NT2/D1 (cell line): ENCODE measurements at regions not wholly inside any gene's neighbourhood (a gene's known extent, or its start where the extent isn't known, plus 50 kb on each side); places are given as distances from the start of the nearest gene placed in this dataset.

Source experiments
- SUZ12 ChIP-seq: IDR thresholded peaks from 2 replicates; pipeline ENCODE4 v1.6.1; 2011; ENCODE audit not compliant: insufficient read length, insufficient read depth; ENCODE audit errors: extremely low read depth
- YY1 ChIP-seq: IDR thresholded peaks from 2 replicates; pipeline ENCODE4 v1.6.1; 2011; ENCODE audit not compliant: insufficient read length, insufficient read depth

DNA sequence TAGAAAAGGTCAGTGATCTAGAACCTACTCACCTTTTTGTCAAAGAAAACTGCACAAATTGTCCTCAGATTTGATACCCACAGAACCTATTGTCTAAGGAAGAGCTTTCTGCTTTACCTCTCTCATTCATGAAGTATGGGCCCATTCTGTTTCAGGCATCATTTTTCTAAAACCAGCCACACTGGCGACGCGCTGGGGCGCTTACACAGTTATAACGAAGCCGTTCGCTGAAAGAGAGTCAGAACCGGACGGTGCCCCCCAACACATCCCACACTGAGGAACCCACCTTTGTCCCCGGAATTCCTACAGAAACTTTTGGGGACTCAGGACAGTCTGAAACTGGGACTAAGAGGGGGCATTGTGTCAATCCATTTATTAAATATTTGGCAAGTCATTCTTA lies 206.3 kb upstream of the HAAO start:
- TF ChIP-seq SUZ12 (no peak), YY1 (no peak)
